ENCODE measurements at regions not wholly inside any gene's neighbourhood (a gene's known extent, or its start where the extent isn't known, plus 50 kb on each side); places are given as distances from the start of the nearest gene placed in this dataset.

- Mint-ChIP-seq H3K36me3 (ENCODE audit: insufficient read depth in 1 of 3, low read depth in 3 of 3) (no peaks in the 10 kb centered on the region), H3K9me3 (no peaks in the 10 kb centered on the region; a peak in 1 of 5 replicates), H3K4me1 (peaks cover 45 to 55% of the 10 kb centered on the region in 2 experiments), H3K27ac (no peak overlapping the region), H3K27me3 (ENCODE audit: low read depth) (peaks cover 92% of the 10 kb centered on the region), H3K4me3 (peak overlapping the region in 1 of 2 experiments; percentile 87; a peak in 3 of 5 replicates)
- Histone ChIP-seq H3T11ph (ENCODE audit: low read length) (no peak overlapping the region), H4K20me1 (ENCODE audit: control insufficient read depth, insufficient read depth, insufficient read length) (no peaks in the 10 kb centered on the region), H4K8ac (replicated peaks; ENCODE audit: insufficient read length, low read depth, low read length) (no peak overlapping the region), H3K27me3 (ENCODE audit: insufficient read depth, low read length) (peaks cover 27% of the 10 kb centered on the region), H3K79me2 (ENCODE audit: insufficient read depth, low read length) (no peaks in the 10 kb centered on the region), H3K4me2 (ENCODE audit: insufficient read depth, insufficient read length, low read length) (no peak overlapping the region), H3K23ac (ENCODE audit: insufficient read length, low read depth, low read length) (no peak overlapping the region), H3K56ac (ENCODE audit: insufficient read length, low read depth, low read length) (no peak overlapping the region), H2BK120ac (ENCODE audit: low read depth, low read length, poor library complexity, severe bottlenecking) (no peak overlapping the region), H3K4me1 (ENCODE audit: insufficient read depth, low read length) (peaks cover 13% of the 10 kb centered on the region; the same call in 1 of the 2 replicates), H3K9ac (ENCODE audit: extremely low read depth, insufficient read length, low read length) (no peak overlapping the region), H3K9me3 (ENCODE audit: control insufficient read depth, low read depth, low read length) (no peaks in the 10 kb centered on the region), H3K27ac (ENCODE audit: insufficient read length, low read depth, low read length) (no peak overlapping the region), H2AFZ (ENCODE audit: low read length) (no peak overlapping the region), H3K4ac (ENCODE audit: low read depth, low read length) (no peak overlapping the region), H2BK12ac (ENCODE audit: insufficient read length, low read depth, low read length) (no peak overlapping the region), H3K14ac (ENCODE audit: insufficient read depth, low read length) (no peak overlapping the region), H2BK20ac (ENCODE audit: low read depth, low read length, poor library complexity, severe bottlenecking) (no peak overlapping the region), H4K5ac (ENCODE audit: insufficient read length, low read depth, low read length) (no peak overlapping the region), H4K91ac (ENCODE audit: insufficient read length, low read depth, low read length) (no peak overlapping the region), H2BK15ac (ENCODE audit: low read depth, low read length) (no peak overlapping the region), H3K79me1 (ENCODE audit: insufficient read depth, low read depth, low read length, poor library complexity, severe bottlenecking) (no peaks in the 10 kb centered on the region), H3K18ac (ENCODE audit: insufficient read length, low read depth, low read length) (no peak overlapping the region), H3K23me2 (ENCODE audit: insufficient read length, low read depth, low read length, poor library complexity, severe bottlenecking) (peaks cover 16% of the 10 kb centered on the region), H2BK5ac (ENCODE audit: insufficient read length, low read length) (no peak overlapping the region), H2AK5ac (ENCODE audit: insufficient read length, low read length) (no peak overlapping the region)
- WGBS (ENCODE audit: extremely low coverage, insufficient read length, low lambda C conversion rate) = no CpG with 5 or more reads among the region's 10 CpGs
- no peak for DNase-seq
- TF ChIP-seq CTCF (conservative IDR thresholded peaks at IDR 0.05) = no peak
Measured at GRCh38 chr10:101290431-101290830, 61.2 kb upstream of the LBX1 start.
